ENCODE measurements at regions not wholly inside any gene's neighbourhood (a gene's known extent, or its start where the extent isn't known, plus 50 kb on each side); places are given as distances from the start of the nearest gene placed in this dataset.

DNA sequence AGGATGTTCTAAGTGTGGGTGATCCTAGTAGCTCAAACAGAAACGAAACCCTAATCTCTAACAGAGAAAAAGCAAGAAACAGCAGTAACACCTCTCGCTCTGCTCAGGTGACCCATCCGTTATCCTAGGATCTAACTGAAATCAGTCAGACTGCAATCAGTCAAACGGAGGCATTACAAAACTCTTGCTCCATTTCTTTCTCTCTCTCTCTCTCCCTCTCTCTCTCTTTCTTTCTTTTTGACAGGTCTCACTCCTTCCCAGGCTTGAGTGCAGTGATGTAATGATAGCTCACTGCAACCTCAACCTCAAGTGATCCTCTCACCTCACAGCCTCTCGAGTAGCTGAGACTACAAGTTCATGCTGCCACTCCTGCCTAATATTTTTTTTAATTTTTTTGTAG lies 1283.5 kb upstream of the CELF2 start:
- TF ChIP-seq YY1 (IDR thresholded peaks at IDR 0.05; ENCODE audit: extremely low read depth, insufficient replicate concordance, low read depth, low read length) (no peak), SIN3A (IDR thresholded peaks at IDR 0.05; ENCODE audit: low read depth) (no peak), EZH2 (IDR thresholded peaks at IDR 0.05) (no peak), ZNF274 (IDR thresholded peaks at IDR 0.05; ENCODE audit: low read depth, low read length) (no peak), RAD21 (IDR thresholded peaks at IDR 0.05; ENCODE audit: low read depth) (no peak)
- TF ChIP-seq, protein P1, sequence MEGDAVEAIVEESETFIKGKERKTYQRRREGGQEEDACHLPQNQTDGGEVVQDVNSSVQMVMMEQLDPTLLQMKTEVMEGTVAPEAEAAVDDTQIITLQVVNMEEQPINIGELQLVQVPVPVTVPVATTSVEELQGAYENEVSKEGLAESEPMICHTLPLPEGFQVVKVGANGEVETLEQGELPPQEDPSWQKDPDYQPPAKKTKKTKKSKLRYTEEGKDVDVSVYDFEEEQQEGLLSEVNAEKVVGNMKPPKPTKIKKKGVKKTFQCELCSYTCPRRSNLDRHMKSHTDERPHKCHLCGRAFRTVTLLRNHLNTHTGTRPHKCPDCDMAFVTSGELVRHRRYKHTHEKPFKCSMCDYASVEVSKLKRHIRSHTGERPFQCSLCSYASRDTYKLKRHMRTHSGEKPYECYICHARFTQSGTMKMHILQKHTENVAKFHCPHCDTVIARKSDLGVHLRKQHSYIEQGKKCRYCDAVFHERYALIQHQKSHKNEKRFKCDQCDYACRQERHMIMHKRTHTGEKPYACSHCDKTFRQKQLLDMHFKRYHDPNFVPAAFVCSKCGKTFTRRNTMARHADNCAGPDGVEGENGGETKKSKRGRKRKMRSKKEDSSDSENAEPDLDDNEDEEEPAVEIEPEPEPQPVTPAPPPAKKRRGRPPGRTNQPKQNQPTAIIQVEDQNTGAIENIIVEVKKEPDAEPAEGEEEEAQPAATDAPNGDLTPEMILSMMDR (IDR thresholded peaks at IDR 0.05 in 2 of 3, conservative IDR thresholded peaks at IDR 0.05 in 1 of 3; ENCODE audit: borderline replicate concordance in 1 of 3, insufficient read depth in 1 of 3, low read depth in 2 of 3, low read length in 2 of 3) = no peak

Measured in HCT116 (cell line).